DMS 273 treated with DMSO at 0.1 percent for 48 hours (cell line): ENCODE measurements at regions not wholly inside any gene's neighbourhood (a gene's known extent, or its start where the extent isn't known, plus 50 kb on each side); places are given as distances from the start of the nearest gene placed in this dataset.
"Not testable (repeated sequence)": the region's sequence is repeated elsewhere in the genome, so short reads cannot be mapped to it uniquely, and the experiment has no call there.

Experiments used
- DNase-seq: peaks from one replicate; lab custom pipeline; 2025; lab: John Stamatoyannopoulos, UW

- no peak for DNase-seq
Measured at GRCh38 chr5:57745029-57745428, 262.4 kb upstream of the ACTBL2 start.

DNA sequence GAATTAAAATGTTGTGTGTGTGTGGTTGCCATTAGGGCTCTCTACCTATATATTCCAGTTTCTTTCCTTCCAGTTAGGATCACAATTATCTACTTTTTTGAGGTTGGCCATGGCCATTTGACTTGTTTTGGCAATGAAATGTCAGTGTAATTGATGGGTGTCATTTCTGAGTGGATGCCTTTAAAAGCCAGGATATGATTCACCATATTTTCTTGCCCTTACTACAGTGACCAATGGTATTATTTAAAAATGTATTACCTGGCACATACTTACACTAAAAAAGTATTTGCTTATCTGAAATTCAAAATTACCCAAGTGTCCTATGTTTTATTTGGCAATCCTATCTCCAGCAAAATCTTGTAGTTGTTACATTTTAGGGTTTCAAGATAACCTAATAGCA is 258.7 kb upstream of the ACTBL2 start:
- DNase-seq: no peak

DNA sequence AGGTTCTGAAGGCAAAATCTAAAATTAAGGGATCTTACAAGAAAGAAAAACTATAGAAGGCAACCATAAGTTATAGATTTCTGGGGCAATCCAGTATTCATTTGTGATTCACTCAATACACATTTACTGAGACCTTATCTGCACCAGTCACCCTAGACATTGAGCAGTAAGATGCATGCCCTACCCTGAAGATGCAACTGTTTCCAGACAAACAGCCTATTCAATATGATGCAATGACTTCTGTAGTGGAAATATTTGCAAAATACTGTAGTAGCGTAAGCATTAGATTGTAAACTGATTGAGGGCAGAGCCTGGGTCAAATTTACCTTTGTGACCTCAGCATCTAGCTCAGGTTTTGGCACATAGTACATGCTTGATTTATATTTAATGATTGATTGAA is 256.2 kb upstream of the ACTBL2 start:
- no peak for DNase-seq

DNA sequence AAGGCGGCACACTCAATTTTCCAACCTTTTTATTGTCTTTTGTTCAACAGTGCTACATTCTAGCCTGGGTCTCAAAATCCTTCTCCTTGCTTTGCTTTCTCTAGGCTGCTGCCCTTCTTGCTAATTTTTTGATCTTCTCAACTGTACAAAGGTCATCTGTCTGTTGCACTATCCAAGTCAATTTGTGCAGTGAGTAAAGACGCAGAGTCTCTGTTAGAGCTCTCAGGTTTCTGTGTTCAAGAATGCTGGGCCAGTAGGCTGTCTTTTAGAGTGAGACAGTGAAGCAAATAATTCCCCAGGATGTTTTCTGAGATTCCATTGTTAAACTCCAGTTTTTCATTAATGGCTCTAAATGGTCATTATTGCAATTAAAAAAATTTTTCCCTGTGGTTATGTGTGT is 255.7 kb upstream of the ACTBL2 start:
- DNase-seq: no peak

- no peak for DNase-seq
Measured at GRCh38 chr5:57736716-57737115, 254.1 kb upstream of the ACTBL2 start.

DNA sequence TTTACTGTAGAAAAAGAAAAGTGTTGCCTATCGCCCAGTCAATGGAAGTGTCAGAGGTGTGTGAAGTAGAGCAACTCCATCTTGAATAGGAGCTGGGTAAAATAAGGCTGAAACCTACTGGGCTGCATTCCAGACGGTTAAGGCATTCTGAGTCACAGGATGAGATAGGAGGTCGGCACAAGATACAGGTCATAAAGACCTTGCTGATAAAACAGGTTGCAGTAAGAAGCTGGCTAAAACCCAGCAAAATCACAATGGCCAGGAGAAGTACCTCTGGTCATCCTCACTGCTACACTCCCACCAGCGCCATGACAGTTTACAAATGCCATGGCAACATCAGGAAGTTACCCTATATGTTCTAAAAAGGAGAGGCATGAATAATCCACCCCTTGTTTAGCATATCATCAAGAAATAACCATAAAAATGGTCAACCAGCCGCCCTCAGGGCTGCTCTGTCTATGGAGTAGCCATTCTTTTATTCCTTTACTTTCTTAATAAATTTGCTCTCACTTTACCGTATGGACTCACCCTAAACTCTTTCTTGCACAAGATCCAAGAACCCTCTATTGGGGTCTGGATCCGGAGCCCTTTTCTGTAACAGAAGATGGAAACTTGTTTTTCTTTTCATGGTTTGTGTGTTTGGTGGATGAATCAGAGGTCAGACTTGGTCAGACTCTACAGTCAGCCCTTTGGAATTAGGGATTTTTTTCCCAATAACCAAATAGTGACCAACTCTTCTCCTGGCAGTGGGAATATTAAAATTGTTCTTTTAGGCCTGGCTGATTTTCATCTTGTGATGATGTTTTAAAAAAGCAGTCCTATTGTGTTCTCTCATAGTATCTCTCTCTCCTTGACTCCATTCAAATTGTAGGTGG is 252.9 kb upstream of the ACTBL2 start:
- DNase-seq: not testable (repeated sequence)

GRCh38 chr5:57734296-57734695 is 251.7 kb upstream of the ACTBL2 start:
- no peak for DNase-seq

DNA sequence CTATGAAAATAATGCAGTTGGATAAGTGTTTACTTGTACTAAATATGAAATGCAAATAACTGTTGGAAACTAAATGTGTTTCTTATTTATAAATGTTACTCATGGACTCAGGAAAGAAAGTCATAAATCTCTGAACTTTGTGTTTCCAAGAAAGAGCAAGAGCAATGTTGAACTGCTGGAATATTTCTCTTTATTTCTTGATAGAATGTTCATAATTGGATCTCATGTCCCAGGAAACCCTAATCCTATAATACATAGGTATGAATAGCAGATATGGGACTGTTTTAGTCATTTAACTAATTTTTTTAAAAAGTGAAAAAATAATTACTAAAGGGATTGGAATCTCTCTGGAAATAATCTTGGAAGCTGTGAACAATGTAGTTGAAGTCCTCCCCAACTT is 245.0 kb upstream of the ACTBL2 start:
- DNase-seq: no peak

DNA sequence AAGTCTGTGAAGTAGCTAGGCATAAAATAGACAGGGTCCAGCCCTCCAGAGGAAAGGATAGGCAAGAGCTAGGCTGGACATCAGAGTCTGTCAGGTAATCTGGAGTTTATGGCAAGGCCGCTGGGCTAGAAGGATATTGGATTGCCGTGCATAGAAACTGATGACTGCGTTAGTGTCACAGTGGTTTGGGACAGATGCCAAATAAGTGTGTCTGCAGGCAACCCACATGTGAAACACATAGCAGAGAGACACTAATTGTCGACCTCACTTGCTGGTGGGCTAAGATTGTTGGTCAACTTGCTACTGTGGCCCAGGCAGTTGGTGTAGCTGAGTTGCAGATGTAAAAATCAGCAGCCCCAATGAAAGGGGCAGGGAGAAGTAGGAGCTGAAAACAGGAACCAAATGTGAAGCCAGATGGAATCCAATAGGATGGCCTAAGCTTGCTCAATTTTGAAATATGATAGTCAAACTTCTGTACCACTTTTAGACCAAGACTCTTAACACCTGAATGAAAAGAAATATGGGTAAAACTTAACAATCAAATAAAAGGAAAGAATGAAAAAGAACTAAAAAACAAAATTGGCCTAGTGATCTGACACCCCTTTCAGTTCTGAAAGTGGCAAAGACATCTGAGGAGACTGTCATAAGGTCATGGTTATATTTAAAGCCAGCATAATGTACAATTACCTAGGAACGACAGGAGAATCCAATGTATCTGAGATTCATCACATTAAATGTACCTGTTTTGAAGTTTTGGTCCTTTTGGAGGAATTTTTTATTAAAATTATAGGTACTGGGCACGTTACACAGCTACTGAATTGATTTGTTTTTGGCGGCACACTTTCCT is 243.3 kb upstream of the ACTBL2 start:
- DNase-seq: peak; percentile 32

- DNase-seq: no peak
Measured at GRCh38 chr5:57724836-57725235, 242.2 kb upstream of the ACTBL2 start.

DNA sequence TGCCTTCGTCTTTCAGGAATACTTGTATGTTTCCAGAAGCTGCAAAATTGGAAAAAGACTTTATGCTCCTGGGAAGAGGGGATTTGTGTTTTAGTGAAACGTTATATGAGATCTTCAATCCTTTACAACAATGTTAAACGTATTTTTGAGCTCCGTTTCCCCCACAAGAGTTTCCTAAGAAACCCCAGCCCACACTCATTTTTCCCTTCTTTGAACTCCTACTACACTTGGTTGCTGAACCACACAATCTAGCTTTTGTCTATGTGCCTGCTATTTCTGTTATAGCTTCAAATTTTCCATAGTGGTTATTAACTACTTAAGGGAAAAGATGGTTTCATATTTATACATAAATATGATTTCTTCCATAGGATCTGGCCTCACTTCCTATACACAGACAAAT is 238.6 kb upstream of the ACTBL2 start:
- DNase-seq: no peak

GRCh38 chr5:57720656-57721055 is 238.0 kb upstream of the ACTBL2 start:
- no peak for DNase-seq

GRCh38 chr5:57719216-57719615 is 236.6 kb upstream of the ACTBL2 start:
- DNase-seq: no peak

DNA sequence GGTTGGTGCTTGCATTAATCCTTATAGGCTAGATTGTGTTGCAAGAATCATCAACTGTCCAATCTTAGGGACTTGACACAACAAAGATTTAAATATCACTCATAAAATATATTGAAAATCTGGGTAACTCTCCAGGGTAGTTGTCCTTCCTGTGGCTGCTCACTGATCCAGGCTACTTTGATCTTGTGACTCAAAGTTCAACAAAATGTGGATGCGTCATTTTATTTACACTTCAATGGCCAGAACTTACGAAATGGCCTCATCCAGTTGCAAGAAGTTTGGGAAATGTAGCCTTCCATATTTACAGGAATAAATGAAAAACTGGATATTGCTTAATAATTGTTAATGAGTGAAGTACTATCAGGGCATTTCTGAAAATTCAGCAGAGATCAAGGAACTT is 235.5 kb upstream of the ACTBL2 start:
- no peak for DNase-seq

- no peak for DNase-seq
Measured at GRCh38 chr5:57717555-57717954, 234.9 kb upstream of the ACTBL2 start.

- no peak for DNase-seq
Measured at GRCh38 chr5:57716661-57717060, 234.1 kb upstream of the ACTBL2 start.

DNA sequence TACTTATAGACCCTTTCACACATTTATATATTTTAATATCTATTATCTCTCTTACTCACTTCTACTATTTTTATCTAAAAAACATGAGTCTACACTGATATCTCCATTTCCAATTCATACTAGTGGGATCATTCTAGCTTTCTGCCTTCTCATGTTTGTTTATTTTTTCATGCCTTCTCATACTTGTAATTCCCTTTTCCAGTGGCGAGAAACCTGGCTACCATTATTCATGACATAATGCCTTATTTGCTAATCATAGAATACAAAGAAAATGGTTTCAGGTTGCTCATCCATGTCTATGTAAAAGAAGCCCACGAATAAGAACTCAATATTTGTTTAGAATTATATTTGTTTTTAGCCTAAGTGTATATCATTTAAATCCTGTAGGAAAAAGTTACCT is 232.7 kb upstream of the ACTBL2 start:
- no peak for DNase-seq

DNA sequence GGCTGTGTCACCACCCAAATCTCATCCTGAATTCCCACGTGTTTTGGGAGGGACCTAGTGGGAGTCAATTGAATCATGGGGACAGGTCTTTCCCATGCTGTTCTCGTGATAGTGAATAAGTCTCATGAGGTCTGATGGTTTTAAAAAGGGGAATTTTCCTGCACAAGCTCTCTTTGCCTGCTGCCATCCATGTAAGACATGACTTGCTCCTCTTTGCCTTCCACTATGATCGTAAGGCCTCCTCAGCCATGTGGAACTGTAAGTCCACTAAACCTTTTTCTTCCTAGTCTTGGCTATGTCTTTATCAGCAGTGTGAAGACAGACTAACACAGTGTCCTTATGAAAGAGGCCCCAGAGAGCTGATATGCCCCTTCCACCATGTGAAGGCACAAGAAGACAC is 230.9 kb upstream of the ACTBL2 start:
- DNase-seq: not testable (repeated sequence)

DNA sequence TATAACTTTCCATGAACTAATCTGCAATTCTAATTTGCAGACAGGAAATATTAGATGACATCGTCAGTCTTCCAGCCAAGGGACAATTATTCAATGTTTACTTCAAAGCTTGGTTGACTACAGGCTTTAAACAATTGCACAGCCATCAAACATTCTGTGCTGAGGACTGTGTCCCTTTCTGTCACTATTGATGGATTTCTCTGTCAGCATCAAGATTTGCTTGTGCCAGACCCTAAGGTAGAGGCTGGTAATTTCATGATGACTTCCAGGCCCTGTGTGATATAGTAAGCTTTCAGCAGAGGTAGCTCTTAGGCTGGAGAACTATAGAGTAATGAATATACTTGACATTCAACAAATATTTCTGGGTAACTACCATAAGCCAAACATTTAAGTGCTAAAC is 229.3 kb upstream of the ACTBL2 start:
- no peak for DNase-seq

GRCh38 chr5:57711471-57711870 is 228.9 kb upstream of the ACTBL2 start:
- DNase-seq: no peak

DNA sequence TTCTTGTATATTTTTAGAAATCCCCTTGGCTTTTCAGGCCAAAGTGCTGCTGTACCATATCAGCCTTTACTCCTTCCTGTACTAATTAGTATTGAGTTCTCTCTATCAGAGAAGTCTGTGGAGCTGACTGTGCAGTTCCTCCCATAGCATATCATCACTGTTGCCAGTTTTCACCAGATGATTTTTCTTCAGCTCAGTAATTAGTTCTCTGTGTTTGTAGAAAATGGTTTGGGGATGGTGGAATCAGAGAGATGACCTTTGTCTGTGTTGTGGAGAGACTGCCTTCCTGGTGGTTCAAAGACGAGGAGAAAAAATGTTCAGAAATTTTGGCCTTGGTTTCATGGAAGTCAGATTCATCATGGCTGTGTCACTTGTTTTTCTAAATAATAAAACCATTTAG is 227.5 kb upstream of the ACTBL2 start:
- DNase-seq: no peak

DNA sequence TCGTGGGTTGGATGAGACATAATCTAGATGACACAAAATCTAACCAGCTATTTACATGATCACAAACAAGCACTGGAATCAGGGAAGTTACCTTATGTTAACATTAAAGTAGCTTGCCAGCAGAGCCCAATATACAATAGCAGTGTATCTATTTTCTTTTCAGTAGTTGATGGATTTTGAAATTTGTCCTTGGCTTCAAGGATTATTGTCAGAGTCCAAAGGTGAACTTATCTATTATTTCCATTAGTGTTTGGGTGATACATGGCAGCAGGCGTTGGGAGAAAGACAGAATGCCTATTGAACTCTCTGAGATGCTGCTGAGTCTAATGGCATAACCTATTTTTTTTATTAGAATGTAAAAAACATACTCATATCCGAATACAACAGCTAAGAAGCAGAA is 223.2 kb upstream of the ACTBL2 start:
- DNase-seq: no peak

- DNase-seq: peak; percentile 55
Measured at GRCh38 chr5:57703721-57704120, 221.1 kb upstream of the ACTBL2 start.
